AG04450 (cell line): ENCODE measurements at regions not wholly inside any gene's neighbourhood (a gene's known extent, or its start where the extent isn't known, plus 50 kb on each side); places are given as distances from the start of the nearest gene placed in this dataset.

Source experiments
- CTCF ChIA-PET: fragments of 300-600, 350-600 bp; formaldehyde crosslinking; extraction: SDS; loops from one replicate; lab custom pipeline; 2022; ENCODE audit warnings: antibody characterized with exemption, inconsistent platforms; lab: Charles Lee
- POLR2A ChIA-PET: fragments of 350-600 bp; formaldehyde crosslinking; extraction: SDS; loops from one replicate; lab custom pipeline; 2021; ENCODE audit warnings: antibody characterized with exemption, inconsistent platforms; lab: Yijun Ruan, JAX
- DNase-seq: peaks from one replicate; pipeline ENCODE4 v3.0.0-alpha.2; 2011; ENCODE audit warnings: low read depth, low spot score
- H3K27ac ChIP-seq: one replicate; pipeline ENCODE4 v1.5.1; 2012; ENCODE audit warnings: low read depth, low read length, control low read depth
- H3K27me3 ChIP-seq: one replicate; pipeline ENCODE4 v1.6.0; 2012; ENCODE audit warnings: low read length; ENCODE audit not compliant: control insufficient read depth, insufficient read depth
- H3K4me3 ChIP-seq: 2 replicates; pipeline ENCODE4 v1.5.1; 2011; ENCODE audit warnings: mild to moderate bottlenecking, low read depth, low read length, control low read depth
- H3K9me3 ChIP-seq: 2 replicates; pipeline ENCODE4 v1.5.1; 2012; ENCODE audit warnings: low read length; ENCODE audit not compliant: control insufficient read depth, insufficient read depth
- CTCF ChIP-seq: IDR thresholded peaks from 2 replicates; pipeline ENCODE4 v1.5.1; 2011; ENCODE audit warnings: low read depth, low read length, control low read depth, inconsistent platforms

- H3K4me3 ChIP-seq = no peak overlapping the region
- CTCF ChIA-PET = no interaction called here
- H3K27ac ChIP-seq = no peak overlapping the region
- no peak for DNase-seq
- H3K27me3 ChIP-seq = no peaks in the 10 kb centered on the region
- POLR2A ChIA-PET = no interaction called here
- no peak for TF ChIP-seq CTCF
- H3K9me3 ChIP-seq = no peaks in the 10 kb centered on the region
These were observed 188.0 kb downstream of the HAPSTR1 start for GRCh38 chr16:9279291-9280068.

GRCh38 chr16:9280069-9280466 is 188.6 kb downstream of the HAPSTR1 start:
- ChIA-PET POLR2A (no interaction called here), CTCF (no interaction called here)
- Histone ChIP-seq H3K27ac (no peak overlapping the region), H3K4me3 (no peak overlapping the region), H3K27me3 (no peaks in the 10 kb centered on the region), H3K9me3 (no peaks in the 10 kb centered on the region)
- TF ChIP-seq CTCF = no peak
- DNase-seq = no peak

GRCh38 chr16:9286930-9287329 is 195.5 kb downstream of the HAPSTR1 start:
- CTCF ChIA-PET = no interaction called here
- no peaks in the 10 kb centered on the region for H3K27me3 ChIP-seq

GRCh38 chr16:9296271-9296590 is 204.8 kb downstream of the HAPSTR1 start:
- no peak for TF ChIP-seq CTCF
- Histone ChIP-seq H3K27me3 (no peaks in the 10 kb centered on the region), H3K27ac (no peak overlapping the region), H3K9me3 (no peaks in the 10 kb centered on the region; the same call in 1 of the 2 replicates), H3K4me3 (no peak overlapping the region)
- ChIA-PET CTCF (no interaction called here), POLR2A (no interaction called here)
- DNase-seq = no peak

More at GRCh38 chr16:9286930-9287329, 195.5 kb downstream of the HAPSTR1 start:
- Histone ChIP-seq H3K9me3 (peaks cover 4% of the 10 kb centered on the region; the same call in 1 of the 2 replicates), H3K27ac (no peak overlapping the region), H3K4me3 (no peak overlapping the region)
- POLR2A ChIA-PET = no interaction called here
- no peak for DNase-seq
- TF ChIP-seq CTCF = no peak

- Histone ChIP-seq H3K4me3 (no peak overlapping the region), H3K27me3 (no peaks in the 10 kb centered on the region), H3K27ac (no peak overlapping the region), H3K9me3 (no peaks in the 10 kb centered on the region; the same call in 1 of the 2 replicates)
- no peak for TF ChIP-seq CTCF
- DNase-seq = no peak
- ChIA-PET POLR2A (no interaction called here), CTCF (no interaction called here)
These were observed 206.1 kb downstream of the HAPSTR1 start for GRCh38 chr16:9297437-9298113.
